ENCODE measurements at regions not wholly inside any gene's neighbourhood (a gene's known extent, or its start where the extent isn't known, plus 50 kb on each side); places are given as distances from the start of the nearest gene placed in this dataset.

- DNase-seq (ENCODE audit: low read depth in 2 of 2): no peak
These were observed 52.2 kb downstream of the ADRA2C start for GRCh38 chr4:3818371-3818770.

- no peak for DNase-seq (ENCODE audit: low read depth in 2 of 2)
These were observed 53.2 kb downstream of the ADRA2C start for GRCh38 chr4:3819210-3819919.

GRCh38 chr4:3820016-3820805 is 54.0 kb downstream of the ADRA2C start:
- DNase-seq (ENCODE audit: low read depth in 2 of 2): no peak

GRCh38 chr4:3820806-3821579 is 54.8 kb downstream of the ADRA2C start:
- DNase-seq (ENCODE audit: low read depth in 2 of 2): no peak

- DNase-seq (ENCODE audit: low read depth in 2 of 2): no peak
These were observed 55.5 kb downstream of the ADRA2C start for GRCh38 chr4:3821580-3822229.

GRCh38 chr4:3822230-3822947 is 56.2 kb downstream of the ADRA2C start:
- DNase-seq (ENCODE audit: low read depth in 2 of 2): no peak

GRCh38 chr4:3823496-3824341 is 57.5 kb downstream of the ADRA2C start:
- no peak for DNase-seq (ENCODE audit: low read depth in 2 of 2)

- DNase-seq (ENCODE audit: low read depth in 2 of 2): no peak
These were observed 58.5 kb downstream of the ADRA2C start for GRCh38 chr4:3824521-3825270.

- no peak for DNase-seq (ENCODE audit: low read depth in 2 of 2)
These were observed 59.3 kb downstream of the ADRA2C start for GRCh38 chr4:3825530-3825929.

GRCh38 chr4:3826247-3827172 is 60.3 kb downstream of the ADRA2C start:
- no peak for DNase-seq (ENCODE audit: low read depth in 2 of 2)

- no peak for DNase-seq (ENCODE audit: low read depth in 2 of 2)
These were observed 61.7 kb downstream of the ADRA2C start for GRCh38 chr4:3827616-3828492.

GRCh38 chr4:3828546-3828945 is 62.4 kb downstream of the ADRA2C start:
- DNase-seq (ENCODE audit: low read depth in 2 of 2): no peak

GRCh38 chr4:3829211-3829955 is 63.2 kb downstream of the ADRA2C start:
- DNase-seq (ENCODE audit: low read depth in 2 of 2): no peak

- no peak for DNase-seq (ENCODE audit: low read depth in 2 of 2)
These were observed 64.0 kb downstream of the ADRA2C start for GRCh38 chr4:3829956-3830773.

GRCh38 chr4:3830774-3831528 is 64.8 kb downstream of the ADRA2C start:
- no peak for DNase-seq (ENCODE audit: low read depth in 2 of 2)

Data from stimulated activated CD8-positive, alpha-beta memory T cell treated with anti-CD3 and anti-CD28 coated beads, Interleukin-2, amount 100 ng/mL, for 1 hour (primary cell).